Activated T-helper 9 cell treated with anti-CD3 and anti-CD28 coated beads, Interleukin-2, amount 50 U/mL, for 16 hours (primary cell): ENCODE measurements at regions not wholly inside any gene's neighbourhood (a gene's known extent, or its start where the extent isn't known, plus 50 kb on each side); places are given as distances from the start of the nearest gene placed in this dataset.
"Not testable (repeated sequence)": the region's sequence is repeated elsewhere in the genome, so short reads cannot be mapped to it uniquely, and the experiment has no call there.

Source experiments
- DNase-seq: peaks from one replicate; pipeline ENCODE4 v3.0.0-alpha.2; 2020; ENCODE audit warnings: low read depth

DNA sequence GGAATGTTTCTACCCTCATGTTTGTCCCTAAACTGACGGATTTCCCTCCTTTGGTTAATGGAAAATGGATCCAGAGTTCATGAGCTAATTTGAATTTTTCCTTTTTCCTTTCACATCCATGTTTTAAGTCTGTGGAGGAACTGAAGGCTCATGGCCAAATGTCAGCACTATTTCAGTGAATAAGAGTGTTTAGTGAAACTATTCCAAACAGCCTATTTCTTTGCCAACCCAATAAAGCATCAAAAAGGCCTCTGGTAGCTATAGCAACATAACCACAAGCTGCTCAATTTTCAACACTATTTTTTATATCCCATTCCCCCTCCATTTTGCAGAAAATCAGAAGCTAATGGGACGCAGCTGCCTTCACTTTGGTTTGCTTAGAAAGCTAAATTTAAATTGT, 1454.1 kb downstream of the GATA3 start:
- no peak for DNase-seq

DNA sequence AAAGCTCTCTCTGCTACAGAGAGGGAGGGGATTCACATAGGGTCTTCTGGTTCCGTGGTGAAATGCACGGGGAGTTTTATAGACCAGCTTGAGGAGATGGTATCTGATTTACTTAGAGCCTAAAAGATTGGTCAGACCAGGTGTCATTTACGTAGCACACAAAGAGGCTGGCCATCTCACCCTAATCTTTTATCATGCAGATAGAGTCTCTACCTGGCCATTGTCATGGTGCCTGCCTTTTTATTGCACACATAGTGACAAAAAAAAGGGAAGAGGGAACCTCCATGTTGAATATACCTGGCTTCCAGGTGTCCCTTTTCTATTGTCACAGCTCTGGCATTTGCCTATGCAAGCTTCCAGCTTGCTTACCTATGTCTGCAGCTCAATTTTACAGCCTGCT, 1456.1 kb downstream of the GATA3 start:
- no peak for DNase-seq

DNA sequence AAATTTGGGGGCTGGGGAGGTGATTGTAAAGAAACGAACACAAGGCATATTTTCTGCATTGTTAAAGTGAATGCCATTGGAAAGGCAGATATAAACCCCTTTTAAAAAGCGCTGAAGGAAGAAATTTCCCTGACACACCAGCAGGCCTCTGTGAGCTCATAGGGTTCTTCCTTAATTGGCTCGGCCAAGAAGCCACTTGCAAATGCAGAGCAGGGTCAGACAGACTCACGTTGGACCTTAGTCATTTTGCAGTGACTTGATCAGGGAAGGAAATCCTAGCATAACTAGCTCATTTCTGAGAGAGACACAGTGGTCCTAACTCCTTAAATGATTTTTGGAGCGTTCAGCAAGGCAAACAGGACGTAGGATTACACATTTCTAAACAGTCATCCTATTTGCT, 1461.4 kb downstream of the GATA3 start:
- no peak for DNase-seq

DNA sequence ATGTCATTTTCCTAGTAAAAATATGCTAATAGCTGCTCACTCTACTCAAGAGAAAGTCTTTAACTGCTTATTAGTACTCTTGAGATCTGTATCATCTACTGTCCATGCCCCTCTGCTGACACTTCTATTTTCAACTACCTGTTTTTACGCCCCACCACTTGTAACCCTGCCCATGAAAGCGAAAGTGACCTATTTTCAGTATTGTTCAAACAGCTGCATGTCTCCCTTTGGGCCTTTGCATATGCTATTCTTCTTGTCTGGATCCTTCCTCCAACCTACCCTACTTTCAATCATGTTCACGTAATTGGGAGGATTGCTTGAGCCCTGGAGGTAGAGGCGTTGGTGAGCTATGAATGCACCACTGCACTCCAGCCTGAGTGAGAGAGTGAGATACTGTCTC, 1481.3 kb downstream of the GATA3 start:
- DNase-seq = no peak

DNA sequence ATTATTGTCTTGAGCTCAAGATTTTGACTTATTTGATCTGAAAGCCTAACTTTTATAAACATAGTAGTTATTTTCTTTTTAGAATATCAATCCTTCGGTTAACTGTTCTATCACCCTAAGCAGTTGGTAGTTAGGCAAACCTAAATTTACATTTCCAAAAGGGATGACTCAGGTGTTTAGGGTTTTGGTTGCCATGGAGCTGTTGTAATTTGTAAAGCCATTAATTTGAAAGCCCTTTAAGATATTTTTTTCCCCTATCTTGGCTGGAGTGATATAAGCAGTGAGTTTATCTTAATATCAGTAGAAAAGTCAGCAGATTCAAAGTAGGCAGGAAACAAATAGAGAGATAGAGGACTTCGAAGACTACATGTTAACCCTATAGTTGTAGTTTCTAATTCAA, 1472.6 kb upstream of the CELF2 start:
- no peak for DNase-seq

DNA sequence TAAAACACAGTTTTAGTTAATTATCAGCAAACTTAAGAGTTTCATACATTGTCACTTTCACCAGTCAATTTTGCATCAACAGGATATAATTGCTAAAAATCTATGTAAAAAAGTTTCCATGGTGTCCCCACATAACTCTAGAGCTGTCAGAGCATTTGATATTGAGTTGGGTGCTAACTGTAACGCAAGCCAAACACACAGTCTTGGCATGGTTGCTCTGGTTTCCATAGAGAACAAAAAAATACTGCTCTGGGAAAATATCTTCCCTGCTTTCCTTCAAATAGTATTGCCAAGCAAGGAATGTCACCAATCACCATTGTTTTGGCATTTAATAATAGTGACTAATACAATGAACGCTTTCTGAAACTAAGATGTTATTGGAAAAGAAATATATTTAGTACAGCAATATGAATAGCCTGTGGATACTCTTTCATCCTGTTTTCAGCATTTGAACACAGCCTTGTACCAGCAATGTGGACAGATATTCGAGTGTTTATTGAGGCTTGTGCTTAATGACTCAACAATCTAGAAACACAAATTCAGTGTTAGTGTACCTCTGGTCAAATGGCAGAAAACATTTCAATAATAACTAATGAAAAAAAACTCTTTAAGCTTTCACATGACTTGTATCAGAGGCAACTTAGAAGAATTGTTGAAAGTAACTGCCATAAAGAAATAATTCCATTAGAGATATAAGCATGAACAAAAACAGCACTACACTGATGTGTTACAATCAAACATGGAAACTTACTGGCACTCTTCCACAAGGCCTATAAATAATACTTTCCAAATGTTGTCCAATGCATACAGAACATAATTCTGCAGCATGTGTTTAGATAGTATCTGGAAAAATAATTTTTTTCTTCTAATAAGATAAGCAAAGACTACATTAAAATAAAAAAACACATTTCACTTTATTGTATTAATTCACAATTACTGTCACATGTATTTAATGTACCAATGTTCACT, 1469.5 kb upstream of the CELF2 start:
- DNase-seq = no peak

DNA sequence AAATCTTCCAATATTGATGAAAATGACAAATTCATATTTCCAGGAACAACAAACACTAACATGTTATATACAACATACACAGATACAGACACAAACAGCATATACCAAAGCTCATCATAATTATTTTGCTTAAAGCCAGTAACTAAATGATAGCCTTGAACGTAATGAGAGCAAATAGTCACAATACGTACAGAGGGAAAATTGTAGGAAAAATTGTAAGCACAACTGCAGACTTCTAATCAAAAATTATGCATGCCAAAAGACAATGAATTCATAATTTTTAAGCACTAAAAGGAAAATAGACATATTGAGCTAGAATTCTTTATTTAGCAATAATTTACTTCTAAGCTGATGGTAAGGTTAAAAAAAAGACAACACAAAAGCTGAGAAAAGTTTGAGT, 1466.9 kb upstream of the CELF2 start:
- no peak for DNase-seq

DNA sequence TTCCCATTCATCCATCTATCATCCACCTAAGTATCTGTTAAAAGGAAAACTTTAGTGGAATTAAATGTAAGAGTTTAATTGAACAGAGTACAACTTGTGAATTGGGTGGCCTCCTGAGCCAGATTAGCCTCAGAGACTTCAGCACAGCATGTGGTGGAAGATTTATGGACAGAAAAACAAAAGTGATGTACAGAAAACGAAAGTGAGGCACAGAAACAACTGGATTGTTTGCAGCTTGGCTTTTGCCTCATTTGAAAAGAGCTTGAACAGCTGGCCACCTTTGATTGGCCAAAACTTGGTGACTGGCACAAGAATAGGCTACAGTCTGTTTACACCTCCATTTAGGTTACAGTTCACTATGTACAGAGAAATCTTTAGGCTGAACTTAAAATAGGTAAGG, 1463.4 kb upstream of the CELF2 start:
- no peak for DNase-seq

DNA sequence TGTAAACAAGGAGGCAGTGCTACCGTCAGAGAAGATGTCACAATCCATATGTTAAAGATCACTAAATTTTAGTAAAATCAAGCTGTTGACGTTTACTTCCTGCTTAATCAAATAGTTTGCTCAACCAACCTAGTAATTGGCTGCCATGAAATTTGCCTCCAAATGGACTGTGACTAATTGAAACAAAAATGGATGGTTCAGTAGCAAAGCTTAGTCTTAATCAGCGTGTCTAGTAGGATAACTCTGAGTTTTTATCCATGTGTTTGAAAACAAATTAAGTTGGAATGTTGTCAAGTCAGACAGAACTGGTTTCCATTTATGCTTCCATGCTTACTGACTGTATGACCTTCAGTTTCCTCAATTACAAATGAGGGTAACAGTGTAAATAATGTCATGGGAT, 1456.7 kb upstream of the CELF2 start:
- DNase-seq = no peak

DNA sequence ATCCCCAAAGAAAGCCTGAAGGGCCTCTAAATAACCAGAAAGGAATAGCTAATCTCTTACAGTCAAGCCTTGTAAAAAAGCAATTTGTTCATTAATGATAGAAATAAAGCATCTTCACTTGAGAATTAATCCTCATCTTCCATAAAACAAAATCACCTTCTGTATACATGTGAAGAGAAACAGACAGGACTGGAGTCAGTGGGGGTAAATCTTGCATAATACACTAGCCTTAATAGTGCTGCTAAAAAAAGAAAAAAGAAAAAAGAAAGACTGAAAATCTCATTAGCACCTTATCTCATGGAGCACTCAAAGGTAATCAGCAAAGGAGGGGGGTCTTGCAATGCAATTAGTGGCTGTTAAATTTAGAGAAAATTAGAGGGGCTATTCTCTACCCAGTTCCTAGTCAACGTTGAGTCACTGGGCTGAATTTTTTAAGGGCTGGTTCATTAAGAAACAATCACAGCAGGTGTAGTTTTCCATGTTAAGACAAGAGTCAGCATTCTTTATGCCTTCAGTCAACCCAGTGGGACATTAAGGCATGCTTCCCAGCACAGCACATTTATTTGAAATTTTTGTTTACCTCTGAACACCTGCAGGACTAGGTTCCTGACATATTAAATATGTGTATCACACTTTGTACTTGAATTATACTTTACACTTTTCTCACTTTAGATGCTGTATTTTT, 1455.7 kb upstream of the CELF2 start:
- no peak for DNase-seq

DNA sequence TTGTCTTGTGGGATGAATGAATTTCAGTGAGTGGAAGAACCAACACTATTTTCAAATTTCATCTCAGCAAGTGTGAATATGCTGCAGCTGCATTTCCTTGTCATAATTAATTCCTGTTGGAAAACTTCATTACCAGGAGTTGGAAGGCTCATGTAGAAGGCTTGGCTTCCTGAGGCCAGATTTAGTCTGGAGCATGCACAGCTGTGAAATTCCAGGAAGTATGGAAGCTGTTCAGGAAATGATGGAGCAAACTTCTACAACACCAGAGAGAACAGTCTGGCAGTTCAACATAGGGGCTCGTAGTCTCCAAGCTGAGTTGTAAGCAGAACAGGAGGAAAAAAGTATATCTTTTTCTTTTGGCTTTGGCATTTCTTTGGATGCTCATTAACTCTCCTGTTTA, 1439.9 kb upstream of the CELF2 start:
- no peak for DNase-seq

DNA sequence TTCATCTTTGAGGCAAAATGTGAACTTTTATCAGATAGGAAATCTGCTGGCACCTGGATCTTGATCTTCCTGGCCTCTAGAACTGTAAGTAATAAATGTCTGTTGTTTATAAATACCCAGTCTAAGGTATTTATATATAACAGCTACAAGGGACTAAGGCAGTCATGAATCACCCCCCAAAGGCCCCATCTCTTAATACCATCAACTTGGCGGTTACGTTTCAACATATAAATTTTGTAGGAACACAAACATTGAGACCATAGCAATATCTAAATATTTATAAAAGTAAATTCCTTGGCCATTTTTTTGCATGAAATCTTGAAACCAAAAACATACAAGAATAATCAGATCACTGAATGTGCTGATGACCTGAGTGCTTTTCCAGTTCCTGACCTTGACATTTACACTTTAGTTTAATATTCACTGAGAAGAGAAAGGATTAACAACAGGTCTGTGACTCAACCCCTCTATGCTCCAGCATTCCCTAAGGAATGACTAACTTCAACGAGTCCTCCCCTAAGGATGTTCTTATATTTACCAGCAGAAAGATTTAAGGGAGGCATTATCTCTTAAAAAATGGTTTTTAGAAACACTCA, 1438.5 kb upstream of the CELF2 start:
- DNase-seq = no peak

DNA sequence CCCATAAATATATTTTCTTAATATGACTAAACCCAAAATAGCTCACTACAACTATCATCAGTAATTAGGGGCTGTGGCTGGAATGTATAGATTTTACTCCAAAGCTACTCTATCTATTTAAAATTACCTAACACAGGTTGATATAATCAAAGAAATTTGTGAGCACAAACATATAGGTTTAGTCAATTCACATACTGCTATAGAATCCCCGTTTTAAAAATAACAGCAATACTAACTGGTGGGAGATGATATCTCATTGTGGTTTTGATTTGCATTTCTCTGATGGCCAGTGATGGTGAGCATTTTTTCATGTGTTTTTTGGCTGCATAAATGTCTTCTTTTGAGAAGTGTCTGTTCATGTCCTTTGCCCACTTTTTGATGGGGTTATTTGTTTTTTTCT, 1434.9 kb upstream of the CELF2 start:
- not testable (repeated sequence) for DNase-seq

DNA sequence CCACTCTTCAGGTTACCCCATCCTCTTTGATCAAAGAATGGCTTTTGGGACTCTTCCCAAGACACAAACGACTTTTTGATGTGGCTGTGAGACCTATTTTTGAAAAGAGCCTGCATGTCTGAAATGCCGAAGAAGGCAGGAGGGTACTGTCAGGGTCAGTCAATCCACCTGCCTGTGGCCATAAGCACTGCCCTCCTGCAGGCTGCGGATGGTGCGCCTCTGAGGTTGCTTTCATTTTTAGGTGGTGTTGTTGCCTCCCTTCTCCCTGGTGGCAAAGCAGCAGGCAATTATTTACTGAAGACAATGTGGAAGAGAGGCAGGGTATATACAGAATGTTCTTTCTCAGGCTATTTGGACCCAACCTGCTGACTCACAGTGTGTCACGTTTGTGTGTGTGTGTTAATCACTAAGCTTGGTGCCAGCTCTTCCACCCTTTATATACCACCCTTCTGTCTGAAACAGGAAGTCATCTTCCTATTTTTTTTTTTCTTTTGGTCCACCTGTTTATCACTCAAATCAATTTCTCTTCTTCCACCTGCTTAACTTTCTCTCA, 1421.2 kb upstream of the CELF2 start:
- DNase-seq = no peak

DNA sequence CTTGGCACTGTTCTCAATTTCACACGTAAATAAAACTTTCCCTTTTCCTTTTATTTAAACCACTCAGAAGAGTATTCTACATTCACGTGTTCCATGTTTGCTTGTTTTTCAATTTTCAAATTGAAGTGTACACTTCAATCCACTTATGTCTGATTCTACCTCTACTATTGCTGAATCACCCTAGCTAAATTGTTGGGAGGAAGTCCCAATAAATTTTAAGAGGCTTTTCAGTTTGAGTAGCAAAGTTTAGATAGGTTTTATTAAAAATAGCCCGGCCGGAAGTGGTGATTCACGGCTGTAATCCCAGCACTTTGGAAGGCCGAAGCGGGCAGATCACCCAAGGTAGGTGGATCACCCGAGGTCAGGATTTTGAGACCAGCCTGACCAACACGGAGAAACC, 1414.7 kb upstream of the CELF2 start:
- no peak for DNase-seq

DNA sequence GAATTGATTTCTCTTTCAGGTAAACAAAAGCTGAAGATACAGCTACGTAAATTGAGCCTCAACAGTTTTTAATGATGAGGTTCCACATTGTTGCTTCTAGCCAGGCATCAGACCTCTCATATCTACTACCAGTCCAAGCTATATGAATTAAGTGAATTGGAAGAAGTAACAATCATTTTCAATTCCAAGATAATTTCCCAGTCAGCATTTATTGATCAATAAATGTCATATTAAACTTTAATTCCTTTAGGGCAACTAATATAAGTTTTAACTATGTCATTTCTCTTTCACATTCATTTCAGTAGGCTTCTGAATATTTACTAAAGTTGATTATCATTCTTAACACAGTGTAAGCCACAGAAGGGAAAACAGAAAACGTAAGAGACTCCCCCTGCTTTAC, 1413.7 kb upstream of the CELF2 start:
- no peak for DNase-seq

DNA sequence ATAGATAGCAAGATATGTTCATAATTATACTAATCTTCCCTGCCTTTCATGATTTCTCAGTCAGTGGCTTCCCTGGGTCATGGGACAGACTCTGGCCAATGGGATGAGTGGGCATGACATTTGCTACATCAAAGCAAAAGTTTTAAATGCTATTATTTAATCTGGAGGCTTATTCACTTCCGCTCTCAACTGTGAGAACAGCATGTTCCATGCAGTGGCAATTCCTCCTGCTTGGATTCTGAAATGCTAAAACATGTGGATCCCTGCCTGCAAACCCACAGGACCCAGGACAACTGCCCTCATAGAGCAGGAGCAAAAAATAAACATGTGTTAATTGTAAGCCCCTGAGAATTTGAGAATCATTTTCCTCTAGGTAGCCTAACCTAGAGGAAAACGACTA, 1412.4 kb upstream of the CELF2 start:
- DNase-seq = no peak

DNA sequence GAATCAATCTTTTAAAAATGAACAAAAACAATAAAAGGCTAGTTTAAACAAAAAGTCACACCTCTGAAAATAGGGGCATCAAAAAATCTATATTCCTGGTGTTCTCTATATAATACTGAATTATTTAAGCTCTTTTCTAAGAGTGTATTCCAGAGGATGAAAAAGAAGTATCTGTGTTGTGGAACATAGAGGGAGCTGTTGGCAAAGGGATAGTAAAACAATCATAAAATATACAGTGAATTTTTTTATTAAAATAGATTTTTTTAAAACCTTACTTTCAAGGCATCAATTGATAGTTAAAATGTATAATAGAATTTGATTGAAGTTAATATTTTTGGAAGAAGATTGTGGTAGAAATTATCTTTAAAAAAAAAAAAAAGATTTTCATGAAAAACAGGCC, 1409.1 kb upstream of the CELF2 start:
- DNase-seq = no peak

DNA sequence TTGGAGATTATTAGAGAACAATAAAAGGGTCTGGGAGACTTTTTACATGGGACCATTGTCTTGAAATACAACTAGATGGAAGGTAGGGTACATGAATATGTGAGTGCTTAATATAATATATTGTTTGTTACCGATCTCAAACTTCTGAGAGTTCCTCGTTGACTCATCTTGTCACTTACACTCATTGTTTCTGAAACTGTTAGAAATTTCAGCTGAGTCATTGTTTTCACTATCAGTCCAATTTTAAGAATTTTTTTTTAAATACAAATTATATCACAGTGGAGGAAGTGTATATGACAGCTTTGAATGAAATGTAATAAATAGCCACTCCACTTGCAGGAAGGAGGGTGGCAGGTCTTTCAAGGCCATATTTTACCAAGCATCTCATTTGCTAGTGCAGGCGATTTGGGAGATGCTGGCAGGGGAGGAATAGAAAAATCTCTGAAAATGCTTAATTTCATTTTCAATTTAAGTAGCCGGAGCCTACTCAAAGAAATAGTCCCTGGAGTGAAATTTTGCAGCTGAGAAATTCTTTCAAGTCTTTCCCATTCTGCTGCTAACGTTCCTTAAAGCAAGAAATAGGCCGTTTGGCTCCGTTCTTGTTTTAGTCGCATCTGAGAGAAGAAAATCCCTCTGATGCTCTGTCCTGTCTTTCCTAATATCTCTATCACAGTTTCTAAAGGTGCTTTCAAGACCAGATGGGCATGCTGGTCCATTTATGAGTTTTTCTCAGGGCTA, 1404.2 kb upstream of the CELF2 start:
- DNase-seq = no peak

DNA sequence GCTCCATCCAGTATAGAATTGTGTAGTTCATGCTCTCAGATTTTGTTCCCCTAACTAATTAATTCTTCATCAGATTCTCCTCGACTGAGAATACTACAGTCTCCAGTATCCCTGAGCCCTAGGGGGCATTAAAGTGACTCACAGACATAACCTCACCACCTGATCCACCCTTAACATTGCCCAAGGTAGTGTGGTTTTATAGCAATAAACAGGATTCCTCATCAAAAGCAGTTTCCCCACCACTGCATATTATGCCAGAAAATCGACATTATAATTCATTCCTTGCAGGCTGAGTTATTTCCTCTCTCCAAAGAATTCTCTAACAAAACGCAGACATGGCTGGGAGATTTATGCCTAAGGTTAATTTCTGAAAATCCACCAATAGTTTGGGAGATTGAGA, 1402.5 kb upstream of the CELF2 start:
- no peak for DNase-seq

DNA sequence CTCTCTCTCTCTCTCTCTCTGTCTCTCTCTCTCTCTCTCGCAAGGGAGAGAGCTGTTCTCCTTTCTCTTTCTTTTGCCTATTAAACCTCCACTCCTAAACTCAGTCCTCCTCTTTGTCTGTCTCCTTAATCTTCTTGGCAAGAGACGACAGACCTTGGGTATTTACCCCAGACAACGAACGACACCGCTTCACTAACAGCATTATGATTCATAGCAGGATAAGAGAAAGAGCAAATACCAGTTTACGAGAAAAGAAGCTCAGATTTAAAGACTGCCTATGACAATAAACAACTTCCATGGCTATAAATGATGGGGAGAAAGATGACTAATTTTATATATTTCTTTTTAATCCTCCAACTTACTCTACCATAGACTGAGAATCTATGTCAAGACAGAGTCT, 1396.5 kb upstream of the CELF2 start:
- no peak for DNase-seq

DNA sequence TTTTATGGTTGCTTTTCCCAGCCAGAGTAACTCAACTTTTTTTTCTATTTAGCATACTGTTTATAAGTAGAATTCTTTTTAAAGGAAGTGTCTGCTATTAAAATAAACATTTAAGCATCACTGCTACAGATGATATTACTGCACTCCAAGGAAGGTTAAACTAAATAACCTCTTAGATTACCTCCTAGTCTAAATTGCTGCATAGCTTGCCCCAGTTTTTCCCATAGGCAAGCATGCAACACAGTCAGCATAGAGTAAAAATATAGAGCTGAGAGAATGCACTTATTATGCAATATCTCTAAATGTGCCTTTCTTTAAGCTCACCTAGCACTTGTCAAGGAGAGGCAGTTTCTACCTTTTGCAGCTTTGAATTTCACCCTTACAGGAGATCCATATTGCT, 1392.4 kb upstream of the CELF2 start:
- no peak for DNase-seq
